DOHH2 (cell line): ENCODE measurements at regions not wholly inside any gene's neighbourhood (a gene's known extent, or its start where the extent isn't known, plus 50 kb on each side); places are given as distances from the start of the nearest gene placed in this dataset.

Source experiments
- H3F3A ChIP-seq: fragments of 200-600 bp; sonication (generic), shearing (Covaris generic); 2 replicates; pipeline ENCODE4 v1.6.0; 2016; ENCODE audit warnings: antibody characterized with exemption, mild to moderate bottlenecking; ENCODE audit not compliant: control insufficient read depth, insufficient read depth
- H3K27ac ChIP-seq: fragments of 200-600 bp; sonication (generic); 2 replicates; pipeline ENCODE4 v1.5.1; 2014; ENCODE audit warnings: low read depth, mild to moderate bottlenecking, low read length, moderate library complexity
- H3K27me3 ChIP-seq: fragments of 200-600 bp; sonication (generic); 2 replicates; pipeline ENCODE4 v1.6.1; 2014; ENCODE audit warnings: mild to moderate bottlenecking, low read length, mixed read lengths; ENCODE audit not compliant: control insufficient read depth
- H3K36me3 ChIP-seq: fragments of 200-600 bp; sonication (generic); 2 replicates; pipeline ENCODE4 v1.6.1; 2014; ENCODE audit warnings: mild to moderate bottlenecking, low read length, moderate library complexity, mixed read lengths; ENCODE audit not compliant: control insufficient read depth
- H3K4me1 ChIP-seq: fragments of 200-600 bp; sonication (generic); 2 replicates; pipeline ENCODE4 v1.6.1; 2014; ENCODE audit warnings: mild to moderate bottlenecking, low read length, mixed read lengths; ENCODE audit not compliant: control insufficient read depth
- H3K4me2 ChIP-seq: fragments of 200-600 bp; sonication (generic); 2 replicates; pipeline ENCODE4 v1.6.0; 2014; ENCODE audit warnings: mild to moderate bottlenecking, low read length, moderate library complexity
- H3K4me3 ChIP-seq: fragments of 200-600 bp; sonication (generic); 2 replicates; pipeline ENCODE4 v1.5.1; 2014; ENCODE audit warnings: mild to moderate bottlenecking, low read length, mixed read lengths
- H3K79me2 ChIP-seq: fragments of 200-600 bp; sonication (generic); 2 replicates; pipeline ENCODE4 v1.6.1; 2014; ENCODE audit warnings: mild to moderate bottlenecking, low read length, mixed read lengths; ENCODE audit not compliant: control insufficient read depth
- H3K9me2 ChIP-seq: fragments of 200-600 bp; sonication (generic); replicated peaks from 2 replicates; pipeline ENCODE4 v1.6.1; 2014; ENCODE audit warnings: mild to moderate bottlenecking, low read length, mixed read lengths; ENCODE audit not compliant: control insufficient read depth
- H3K9me3 ChIP-seq: fragments of 200-600 bp; sonication (generic); 2 replicates; pipeline ENCODE4 v1.6.1; 2014; ENCODE audit warnings: antibody characterized with exemption, low read length, mixed read lengths; ENCODE audit not compliant: control insufficient read depth, insufficient read depth
- H4K20me1 ChIP-seq: fragments of 200-600 bp; sonication (generic); 2 replicates; pipeline ENCODE4 v1.6.0; 2014; ENCODE audit warnings: low read depth, mild to moderate bottlenecking, antibody characterized with exemption, low read length, moderate library complexity; ENCODE audit not compliant: control insufficient read depth, insufficient read depth
- EZH2phosphoT487 ChIP-seq: fragments of 200-600 bp; sonication (generic); IDR thresholded peaks from 2 replicates; pipeline ENCODE4 v1.6.1; 2017; ENCODE audit warnings: borderline replicate concordance, mild to moderate bottlenecking, antibody characterized with exemption, low read length, moderate library complexity, mixed read lengths
- TF ChIP-seq, protein P1 (sequence below): fragments of 200-600 bp; sonication (generic); IDR thresholded peaks from one replicate; pipeline ENCODE4 v1.5.1; 2014; ENCODE audit warnings: antibody characterized with exemption, mild to moderate bottlenecking, low read depth, low read length; ENCODE audit not compliant: poor library complexity, severe bottlenecking

GRCh38 chr6:44007818-44008621 lies 119.2 kb downstream of the MRPL14 start:
- peaks cover 12% of the 10 kb centered on the region for H3K4me1 ChIP-seq
- no peaks in the 10 kb centered on the region for H3K9me3 ChIP-seq
- H3K27ac ChIP-seq = no peak overlapping the region

GRCh38 chr6:44006872-44007303 lies 120.4 kb downstream of the MRPL14 start:
- Histone ChIP-seq H3K27me3 (peaks cover 31% of the 10 kb centered on the region), H3K4me2 (no peak overlapping the region), H3F3A (no peaks in the 10 kb centered on the region), H3K9me3 (no peaks in the 10 kb centered on the region), H3K27ac (no peak overlapping the region), H4K20me1 (no peaks in the 10 kb centered on the region), H3K4me3 (no peak overlapping the region), H3K4me1 (peaks cover 22% of the 10 kb centered on the region), H3K9me2 (no peaks in the 10 kb centered on the region), H3K36me3 (no peaks in the 10 kb centered on the region), H3K79me2 (no peaks in the 10 kb centered on the region)
- TF ChIP-seq EZH2phosphoT487 = no peak
- TF ChIP-seq, protein P1, sequence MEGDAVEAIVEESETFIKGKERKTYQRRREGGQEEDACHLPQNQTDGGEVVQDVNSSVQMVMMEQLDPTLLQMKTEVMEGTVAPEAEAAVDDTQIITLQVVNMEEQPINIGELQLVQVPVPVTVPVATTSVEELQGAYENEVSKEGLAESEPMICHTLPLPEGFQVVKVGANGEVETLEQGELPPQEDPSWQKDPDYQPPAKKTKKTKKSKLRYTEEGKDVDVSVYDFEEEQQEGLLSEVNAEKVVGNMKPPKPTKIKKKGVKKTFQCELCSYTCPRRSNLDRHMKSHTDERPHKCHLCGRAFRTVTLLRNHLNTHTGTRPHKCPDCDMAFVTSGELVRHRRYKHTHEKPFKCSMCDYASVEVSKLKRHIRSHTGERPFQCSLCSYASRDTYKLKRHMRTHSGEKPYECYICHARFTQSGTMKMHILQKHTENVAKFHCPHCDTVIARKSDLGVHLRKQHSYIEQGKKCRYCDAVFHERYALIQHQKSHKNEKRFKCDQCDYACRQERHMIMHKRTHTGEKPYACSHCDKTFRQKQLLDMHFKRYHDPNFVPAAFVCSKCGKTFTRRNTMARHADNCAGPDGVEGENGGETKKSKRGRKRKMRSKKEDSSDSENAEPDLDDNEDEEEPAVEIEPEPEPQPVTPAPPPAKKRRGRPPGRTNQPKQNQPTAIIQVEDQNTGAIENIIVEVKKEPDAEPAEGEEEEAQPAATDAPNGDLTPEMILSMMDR = no peak

More at GRCh38 chr6:44007818-44008621, 119.2 kb downstream of the MRPL14 start:
- Histone ChIP-seq H3K79me2 (no peaks in the 10 kb centered on the region), H3F3A (no peaks in the 10 kb centered on the region), H4K20me1 (no peaks in the 10 kb centered on the region), H3K9me2 (no peaks in the 10 kb centered on the region), H3K4me3 (no peak overlapping the region), H3K36me3 (no peaks in the 10 kb centered on the region), H3K4me2 (no peak overlapping the region), H3K27me3 (peaks cover 21% of the 10 kb centered on the region)
- TF ChIP-seq, protein P1 = no peak
- TF ChIP-seq EZH2phosphoT487 = no peak

GRCh38 chr6:44006123-44006871 lies 121.0 kb downstream of the MRPL14 start:
- H3K27me3 ChIP-seq = peaks cover 31% of the 10 kb centered on the region
- H3K4me3 ChIP-seq = no peak overlapping the region
- H3K36me3 ChIP-seq = no peaks in the 10 kb centered on the region
- TF ChIP-seq, protein P1 = no peak
- no peak for TF ChIP-seq EZH2phosphoT487
- no peak overlapping the region for H3K27ac ChIP-seq
- no peaks in the 10 kb centered on the region for H3K79me2 ChIP-seq
- no peaks in the 10 kb centered on the region for H3K9me3 ChIP-seq
- no peaks in the 10 kb centered on the region for H3F3A ChIP-seq
- no peaks in the 10 kb centered on the region for H3K9me2 ChIP-seq
- no peaks in the 10 kb centered on the region for H4K20me1 ChIP-seq
- peaks cover 27% of the 10 kb centered on the region for H3K4me1 ChIP-seq
- no peak overlapping the region for H3K4me2 ChIP-seq
